HepG2 (cell line): ENCODE measurements at regions not wholly inside any gene's neighbourhood (a gene's known extent, or its start where the extent isn't known, plus 50 kb on each side); places are given as distances from the start of the nearest gene placed in this dataset.
A peak's percentile ranks its signal among the peaks of the same experiment; 100 is the strongest.

Experiments
- ATAC-seq: fragments of 200-7000 bp; cut with Tn5 transposase; 3 replicates; pipeline ENCODE4 v1.9.1; 2020; ENCODE audit warnings: mild to moderate bottlenecking, moderate library complexity
- BruUV-seq: library from RNA; stranded (reverse); fragments of 400-500 nt; replicated peaks from 2 replicates; lab custom pipeline; 2021; lab: Mats Ljungman, UMichigan
- CTCF ChIA-PET: fragments of 300-600 bp; formaldehyde crosslinking; extraction: SDS; loops from one replicate; lab custom pipeline; 2021; ENCODE audit warnings: low total read pairs, inconsistent platforms, low intra/inter-chr PET ratio; lab: Yijun Ruan, JAX
- POLR2A ChIA-PET: fragments of 350-600 bp; sonication (Branson Sonifier 250); formaldehyde crosslinking; loops from one replicate; lab custom pipeline; 2020; ENCODE audit warnings: antibody characterized with exemption, inconsistent platforms; lab: Yijun Ruan, JAX
- DNase-seq: peaks from one replicate; pipeline ENCODE4 v3.0.0-alpha.2; 2015; ENCODE audit warnings: low spot score
- FAIRE-seq: peaks from 3 replicates; lab custom pipeline; 2011; peaks lifted over from hg19 to GRCh38; lab: Jason Lieb, UNC
- H2AFZ ChIP-seq: one replicate; pipeline ENCODE4 v1.6.1; 2011; ENCODE audit warnings: low read length, inconsistent platforms
- H3K27ac ChIP-seq: fragments of 300-600 bp; 3 replicates; pipeline ENCODE4 v1.8.0; 2011; ENCODE audit warnings: mixed run types, mild to moderate bottlenecking, mixed read lengths, low read length, inconsistent platforms; ENCODE audit not compliant: insufficient read depth; ENCODE audit errors: extremely low read length
- H3K27me3 ChIP-seq, 2 experiments: fragments of 200-600 bp in 1 of 2; 2 replicates in 1 of 2; 3 replicates in 1 of 2; pipeline versions ENCODE4 v1.6.0 to v1.8.0; 2011; ENCODE audit warnings: low read length in 2 of 2, mild to moderate bottlenecking in 2 of 2, moderate library complexity in 2 of 2, inconsistent platforms in 1 of 2; ENCODE audit not compliant: insufficient read depth in 2 of 2, control insufficient read depth in 1 of 2
- H3K36me3 ChIP-seq, 2 experiments: fragments of 200-600 bp in 1 of 2; replicated peaks in 1 of 2; 2 replicates in 1 of 2; 3 replicates in 1 of 2; pipeline versions ENCODE4 v1.5.1 to v1.8.0; 2011; ENCODE audit warnings: low read length in 2 of 2, inconsistent platforms in 1 of 2; ENCODE audit not compliant: insufficient read depth in 2 of 2, control insufficient read depth in 1 of 2
- H3K4me1 ChIP-seq: 2 replicates; pipeline ENCODE4 v1.5.1; 2012; ENCODE audit warnings: low read length, inconsistent platforms; ENCODE audit not compliant: insufficient read depth
- H3K4me2 ChIP-seq: 2 replicates; pipeline ENCODE4 v1.6.0; 2011; ENCODE audit warnings: low read depth, low read length, inconsistent platforms
- H3K4me3 ChIP-seq, 3 experiments: fragments of 200-600 bp in 1 of 3; sonication (generic), shearing (Covaris generic) in 1 of 3; replicated peaks in 1 of 3; 2 replicates each; pipeline ENCODE4 v1.5.1; 2011 to 2016; ENCODE audit warnings: low read length in 3 of 3, inconsistent platforms in 2 of 3, low read depth in 2 of 3, mild to moderate bottlenecking in 2 of 3, control low read depth in 1 of 3, mixed read lengths in 1 of 3; ENCODE audit not compliant: insufficient read depth in 1 of 3
- H3K79me2 ChIP-seq: one replicate; pipeline ENCODE4 v1.6.1; 2011; ENCODE audit warnings: low read length, inconsistent platforms; ENCODE audit not compliant: insufficient read depth
- H3K9ac ChIP-seq: 2 replicates; pipeline ENCODE4 v1.6.0; 2011; ENCODE audit warnings: mild to moderate bottlenecking, low read depth, low read length, inconsistent platforms; ENCODE audit not compliant: insufficient read depth
- H3K9me3 ChIP-seq: 2 replicates; pipeline ENCODE4 v1.5.1; 2012; ENCODE audit warnings: mild to moderate bottlenecking, low read length
- H4K20me1 ChIP-seq: 2 replicates; pipeline ENCODE4 v1.6.0; 2011; ENCODE audit warnings: inconsistent platforms, mild to moderate bottlenecking, low read length, moderate library complexity; ENCODE audit not compliant: insufficient read depth
- ARID5B ChIP-seq: IDR thresholded peaks from 2 replicates; pipeline ENCODE4 v1.4.0; 2020; ENCODE audit warnings: mild to moderate bottlenecking, missing genetic modification reagents
- GZF1 ChIP-seq: sonication (generic); formaldehyde crosslinking; IDR thresholded peaks from 2 replicates; pipeline ENCODE4 v1.5.1; 2020; ENCODE audit warnings: mild to moderate bottlenecking, missing genetic modification reagents
- PCBP1 ChIP-seq: fragments of 200-400 bp; formaldehyde crosslinking; IDR thresholded peaks from 2 replicates; pipeline ENCODE4 v1.6.1; 2017; ENCODE audit warnings: mild to moderate bottlenecking, low read depth, low read length, borderline replicate concordance
- RAD21 ChIP-seq: fragments of 450-650 bp; formaldehyde crosslinking; IDR thresholded peaks from 2 replicates; pipeline ENCODE4 v1.5.0; 2020; ENCODE audit warnings: mild to moderate bottlenecking
- SALL2 ChIP-seq: sonication (generic); formaldehyde crosslinking; IDR thresholded peaks from 2 replicates; pipeline ENCODE4 v1.8.1; 2023; ENCODE audit warnings: mild to moderate bottlenecking, missing genetic modification reagents, inconsistent platforms
- SAP130 ChIP-seq: IDR thresholded peaks from 2 replicates; pipeline ENCODE4 v1.6.1; 2016; ENCODE audit warnings: low read depth
- SRSF9 ChIP-seq: fragments of 200-400 bp; formaldehyde crosslinking; IDR thresholded peaks from 2 replicates; pipeline ENCODE4 v1.6.1; 2018; ENCODE audit warnings: borderline replicate concordance, mild to moderate bottlenecking, low read depth, low read length; ENCODE audit not compliant: insufficient read depth, poor library complexity, severe bottlenecking
- THAP11 ChIP-seq: IDR thresholded peaks from 2 replicates; pipeline ENCODE4 v1.6.1; 2016; ENCODE audit warnings: missing biosample characterization, missing genetic modification reagents
- WIZ ChIP-seq: sonication (generic); formaldehyde crosslinking; IDR thresholded peaks from 2 replicates; pipeline ENCODE4 v1.5.1; 2020; ENCODE audit warnings: mild to moderate bottlenecking, missing genetic modification reagents
- ZFP36L1 ChIP-seq: sonication (generic); formaldehyde crosslinking; IDR thresholded peaks from 2 replicates; pipeline ENCODE4 v1.8.0; 2022; ENCODE audit warnings: mild to moderate bottlenecking, missing genetic modification reagents, moderate library complexity
- ZNF224 ChIP-seq: sonication (generic); formaldehyde crosslinking; IDR thresholded peaks from 2 replicates; pipeline ENCODE4 v1.5.0; 2020; ENCODE audit warnings: mild to moderate bottlenecking, missing genetic modification reagents
- ZNF230 ChIP-seq: sonication (generic); formaldehyde crosslinking; IDR thresholded peaks from 2 replicates; pipeline ENCODE4 v1.4.0; 2020; ENCODE audit warnings: mild to moderate bottlenecking, missing genetic modification reagents
- ZNF766 ChIP-seq: sonication (generic); formaldehyde crosslinking; IDR thresholded peaks from 2 replicates; pipeline ENCODE4 v1.5.0; 2020; ENCODE audit warnings: missing genetic modification reagents, borderline replicate concordance
- ZNF839 ChIP-seq: sonication (generic); formaldehyde crosslinking; IDR thresholded peaks from 2 replicates; pipeline ENCODE4 v1.4.0; 2020; ENCODE audit warnings: missing genetic modification reagents, mild to moderate bottlenecking, borderline replicate concordance
- WGBS: methylation state at CpG from one replicate; pipeline ENCODE4 v1.1.6; 2017; ENCODE audit warnings: low lambda C conversion rate; 5-methylcytosine and 5-hydroxymethylcytosine counted together
- in situ Hi-C: cut with HindIII; loops from 2 replicates; pipeline ENCODE4 v1.10.0; 2017; ENCODE audit warnings: low pct_unique_long_range_greater_than_20kb; ENCODE audit not compliant: extremely low pct_ligation_motif_present
- intact Hi-C: fragments of 100-400 bp; cut with micrococcal nuclease; formaldehyde crosslinking; loops from one replicate; pipeline ENCODE4 v1.10.0; 2022; ENCODE audit not compliant: unreplicated experiment
- TF ChIP-seq, protein P1 (sequence below): sonication (generic); formaldehyde crosslinking; IDR thresholded peaks from 2 replicates; pipeline ENCODE4 v1.4.0; 2020; ENCODE audit warnings: missing genetic modification reagents; ENCODE audit errors: not compliant biosample characterization

GRCh38 chr1:91605566-91605965 lies 104.9 kb downstream of the CDC7 start:
- Histone ChIP-seq H3K9me3 (no peaks in the 10 kb centered on the region), H3K79me2 (no peaks in the 10 kb centered on the region), H3K4me1 (peaks cover 35% of the 10 kb centered on the region), H2AFZ (no peak overlapping the region), H3K4me2 (no peak overlapping the region), H4K20me1 (no peaks in the 10 kb centered on the region), H3K4me3 (no peak overlapping the region), H3K27me3 (peaks cover 0 to 2% of the 10 kb centered on the region in 2 experiments; a peak in 2 of 5 replicates), H3K9ac (no peak overlapping the region), H3K36me3 (no peaks in the 10 kb centered on the region), H3K27ac (no peak overlapping the region)
- ChIA-PET CTCF (no interaction called here), POLR2A (no interaction called here)
- intact Hi-C loops (no loop called here), in situ Hi-C loops (no loop called here)
- ATAC-seq (peak; percentile 31; the same call in 2 of the 3 replicates), DNase-seq (no peak), FAIRE-seq (no peak)
- WGBS = 57% methylated on average over 3 of the region's 3 CpGs
- TF ChIP-seq ZFP36L1 = no peak
- TF ChIP-seq ZNF766 (CRISPR knock-in tag) = no peak
- TF ChIP-seq PCBP1 = no peak
- BruUV-seq = no TSS peak

GRCh38 chr1:91606546-91607078 lies 106.0 kb downstream of the CDC7 start:
- in situ Hi-C loops (no loop called here), intact Hi-C loops (no loop called here)
- H3K36me3 ChIP-seq = no peaks in the 10 kb centered on the region
- CTCF ChIA-PET = no interaction called here
- no peaks in the 10 kb centered on the region for H4K20me1 ChIP-seq
- DNase-seq (peak; percentile 41), ATAC-seq (peak; percentile 66), FAIRE-seq (no peak)
- no peak overlapping the region for H2AFZ ChIP-seq
- peak overlapping the region; percentile 34 for H3K4me2 ChIP-seq
- POLR2A ChIA-PET = no interaction called here
- BruUV-seq = no TSS peak
- WGBS = 3% methylated on average over 4 of the region's 7 CpGs
- H3K79me2 ChIP-seq = no peaks in the 10 kb centered on the region
- no peaks in the 10 kb centered on the region for H3K9me3 ChIP-seq
- no peak overlapping the region for H3K4me3 ChIP-seq
- peaks cover 35% of the 10 kb centered on the region for H3K4me1 ChIP-seq
- H3K27ac ChIP-seq = no peak overlapping the region
- no peaks in the 10 kb centered on the region; a peak in 2 of 5 replicates for H3K27me3 ChIP-seq
- no peak overlapping the region for H3K9ac ChIP-seq
- TF ChIP-seq WIZ (CRISPR knock-in tag) (peak; percentile 20; the same call in 1 of the 2 replicates), SRSF9 (no peak), ZNF839 (CRISPR knock-in tag) (no peak), RAD21 (no peak), SALL2 (no peak), GZF1 (no peak), ZNF230 (CRISPR knock-in tag) (no peak), SAP130 (CRISPR knock-in tag) (peak; percentile 47), ZNF224 (CRISPR knock-in tag) (0 out of 2 replicates have a peak, but pooled peaks have one; percentile 33), ARID5B (CRISPR knock-in tag) (peak; percentile 63), THAP11 (no peak)
- TF ChIP-seq, protein P1, sequence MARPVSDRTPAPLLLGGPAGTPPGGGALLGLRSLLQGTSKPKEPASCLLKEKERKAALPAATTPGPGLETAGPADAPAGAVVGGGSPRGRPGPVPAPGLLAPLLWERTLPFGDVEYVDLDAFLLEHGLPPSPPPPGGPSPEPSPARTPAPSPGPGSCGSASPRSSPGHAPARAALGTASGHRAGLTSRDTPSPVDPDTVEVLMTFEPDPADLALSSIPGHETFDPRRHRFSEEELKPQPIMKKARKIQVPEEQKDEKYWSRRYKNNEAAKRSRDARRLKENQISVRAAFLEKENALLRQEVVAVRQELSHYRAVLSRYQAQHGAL (CRISPR knock-in tag) = no peak
